ENCODE measurements at regions not wholly inside any gene's neighbourhood (a gene's known extent, or its start where the extent isn't known, plus 50 kb on each side); places are given as distances from the start of the nearest gene placed in this dataset.
"Not testable (repeated sequence)": the region's sequence is repeated elsewhere in the genome, so short reads cannot be mapped to it uniquely, and the experiment has no call there.

DNA sequence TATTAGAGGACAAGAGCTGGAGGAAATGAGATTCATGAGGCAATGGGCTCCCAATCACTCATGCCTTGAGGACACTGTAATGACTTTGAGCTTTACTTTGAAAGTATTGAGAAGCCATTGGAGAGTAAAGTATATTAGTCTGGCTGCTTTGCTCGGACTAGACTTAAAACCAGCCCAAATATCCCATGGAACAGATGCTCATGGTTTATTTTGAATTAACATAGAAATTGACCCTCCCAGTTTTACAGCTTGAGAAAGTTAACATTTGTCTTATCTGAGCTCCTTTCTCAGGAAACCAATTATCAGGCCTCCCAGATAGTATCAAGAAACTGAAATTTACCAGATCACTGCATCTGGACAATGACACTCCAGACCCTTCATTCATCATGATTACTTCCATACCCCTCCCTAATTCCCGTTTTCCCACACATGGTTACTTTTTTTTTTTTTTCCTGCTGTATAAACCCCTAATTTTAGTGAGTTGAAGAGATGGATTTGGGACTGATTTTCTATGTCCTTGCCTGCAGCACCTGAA lies 270.8 kb upstream of the SMIM30 start:
- DNase-seq (ENCODE audit: low spot score) = no peak

DNA sequence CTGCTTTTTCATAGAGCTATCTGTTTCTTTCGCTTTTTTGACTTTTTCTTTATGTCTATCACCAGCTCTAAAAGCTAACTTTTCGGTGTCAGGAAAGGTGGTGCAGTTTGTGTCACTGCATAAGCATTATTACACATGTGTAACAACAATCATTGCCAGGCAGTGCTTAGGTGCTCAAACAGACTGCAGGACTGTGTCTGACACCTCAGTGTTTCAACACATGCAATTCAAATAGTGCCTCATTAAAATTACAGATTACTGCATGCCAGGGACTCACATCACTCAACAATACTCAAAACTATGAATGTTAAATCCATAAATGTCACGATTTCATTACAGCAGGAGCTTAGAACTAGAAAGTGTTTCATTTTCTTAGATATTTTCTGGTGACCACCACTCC lies 265.3 kb upstream of the SMIM30 start:
- DNase-seq (ENCODE audit: low spot score) = no peak

DNA sequence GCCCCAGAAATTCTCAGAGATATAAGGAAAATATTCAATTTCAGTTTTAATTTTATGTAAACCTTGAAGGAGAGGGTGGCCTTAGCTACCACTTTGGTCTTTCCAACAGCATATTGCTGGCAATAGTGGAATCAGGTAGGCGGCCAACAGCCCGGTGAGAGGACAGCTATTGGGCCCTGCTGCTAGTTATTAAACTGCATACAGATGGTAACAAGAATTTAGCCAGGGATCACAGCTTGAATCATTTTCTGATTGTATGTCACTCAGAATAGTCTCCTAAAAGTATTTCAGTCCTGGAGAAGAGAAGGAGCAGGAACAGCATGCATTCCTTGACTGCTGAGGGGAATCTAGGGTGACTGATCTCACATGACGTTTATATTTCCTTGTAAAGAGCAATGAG lies 261.4 kb upstream of the SMIM30 start:
- DNase-seq (ENCODE audit: low spot score) = no peak

DNA sequence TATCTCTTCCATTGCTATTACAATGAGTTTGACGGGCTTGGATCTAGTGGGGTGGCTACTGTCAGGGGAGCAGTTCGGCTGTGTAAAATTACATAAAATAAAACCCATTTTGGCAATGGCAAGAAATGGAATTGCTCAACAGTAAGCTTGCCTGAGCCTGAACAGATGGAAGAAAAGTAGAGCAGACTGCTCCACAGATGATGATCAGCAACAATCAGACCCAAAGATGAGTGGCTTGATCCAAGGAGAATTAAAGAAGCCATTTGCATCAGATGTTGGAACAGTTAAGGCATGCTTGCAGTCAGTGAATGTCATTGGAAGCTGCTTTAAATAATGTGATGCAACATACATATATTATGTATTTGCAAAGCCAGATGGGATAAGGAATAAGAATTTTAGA lies 256.6 kb upstream of the SMIM30 start:
- no peak for DNase-seq (ENCODE audit: low spot score)

DNA sequence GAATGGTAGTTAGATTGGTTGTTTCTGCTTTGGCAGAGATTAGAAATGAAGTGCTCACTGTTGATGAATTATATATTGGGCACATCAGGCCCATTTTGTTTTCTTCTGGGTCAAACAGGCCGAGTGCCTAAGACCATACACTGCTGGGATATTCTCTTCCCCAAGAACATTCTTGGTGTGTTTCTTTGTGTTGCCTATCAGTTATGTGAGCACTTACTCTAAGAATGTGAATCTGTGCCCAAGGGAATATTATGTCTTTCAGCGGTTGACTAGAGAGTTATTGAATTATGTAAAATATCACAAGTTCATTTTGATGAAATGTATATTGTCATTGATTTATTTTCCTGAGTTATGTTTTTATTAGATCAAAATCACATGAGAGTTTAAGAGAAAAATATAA lies 255.5 kb upstream of the SMIM30 start:
- no peak for DNase-seq (ENCODE audit: low spot score)

DNA sequence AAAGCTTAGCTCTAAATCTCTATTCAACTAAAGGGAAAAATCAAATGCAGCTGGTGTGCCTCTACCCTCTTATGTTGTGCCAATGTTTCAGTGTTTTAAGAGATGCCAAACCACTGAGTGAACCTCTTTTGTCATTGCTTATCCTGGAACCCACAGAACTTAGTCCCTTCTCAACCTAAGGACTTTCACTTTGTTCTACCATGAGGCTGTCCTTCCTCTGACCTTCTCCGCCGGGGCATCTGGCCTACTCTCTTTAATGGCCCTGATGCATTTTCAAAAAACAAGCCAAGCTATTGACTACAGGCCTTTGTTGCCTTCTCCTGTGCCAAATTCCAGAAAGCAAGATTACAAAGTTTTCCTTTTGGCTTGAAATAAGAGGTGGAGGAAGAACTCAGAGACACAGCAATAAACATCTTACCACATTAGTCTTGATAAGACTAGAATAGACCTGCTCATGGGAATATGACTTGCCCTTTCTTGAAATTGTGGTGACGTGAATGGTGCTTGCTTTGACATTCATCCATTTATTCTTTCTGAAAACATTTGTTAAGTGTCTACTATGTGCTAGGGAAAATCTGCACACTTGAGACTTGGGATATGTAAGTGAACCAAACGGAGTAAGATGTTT lies 253.2 kb upstream of the SMIM30 start:
- DNase-seq (ENCODE audit: low spot score) = peak; percentile 12

DNA sequence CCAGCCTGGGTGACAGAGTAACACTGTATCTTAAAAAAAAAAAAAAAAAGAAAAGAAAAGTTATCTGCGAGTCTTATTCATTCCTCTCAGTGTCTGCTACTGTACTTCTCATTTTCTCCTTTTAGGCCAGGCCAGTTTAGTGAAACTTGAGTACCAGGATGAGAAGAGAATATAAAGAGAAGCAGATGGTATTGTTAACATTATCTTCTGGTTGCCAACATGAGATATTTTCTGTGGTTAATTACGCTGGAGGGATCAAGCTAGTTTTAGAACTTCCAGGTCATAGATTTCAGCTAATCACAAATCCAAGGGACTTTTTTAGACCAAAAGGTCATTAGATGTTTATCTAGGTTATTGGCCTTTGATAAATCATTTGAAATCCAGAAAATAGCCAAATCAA lies 252.6 kb upstream of the SMIM30 start:
- no peak for DNase-seq (ENCODE audit: low spot score)

DNA sequence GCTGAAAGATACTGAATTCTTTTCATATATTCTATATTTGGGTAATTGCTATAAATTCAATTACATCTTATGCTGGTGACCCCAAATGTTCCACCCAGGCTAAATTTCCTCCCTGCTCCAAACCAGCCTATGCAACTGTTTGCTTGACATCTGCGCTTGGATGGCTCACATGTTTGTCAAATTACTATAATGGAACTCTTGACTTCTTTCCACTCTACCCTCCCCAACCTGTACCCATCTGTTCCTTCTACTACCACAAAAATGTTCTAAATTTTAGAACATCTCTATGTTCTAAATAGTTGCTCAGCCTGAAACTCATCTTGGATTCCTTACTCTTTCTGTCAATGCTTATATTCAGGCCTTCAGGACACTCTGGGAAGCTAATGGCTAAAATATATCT lies 249.9 kb upstream of the SMIM30 start:
- DNase-seq (ENCODE audit: low spot score) = no peak

DNA sequence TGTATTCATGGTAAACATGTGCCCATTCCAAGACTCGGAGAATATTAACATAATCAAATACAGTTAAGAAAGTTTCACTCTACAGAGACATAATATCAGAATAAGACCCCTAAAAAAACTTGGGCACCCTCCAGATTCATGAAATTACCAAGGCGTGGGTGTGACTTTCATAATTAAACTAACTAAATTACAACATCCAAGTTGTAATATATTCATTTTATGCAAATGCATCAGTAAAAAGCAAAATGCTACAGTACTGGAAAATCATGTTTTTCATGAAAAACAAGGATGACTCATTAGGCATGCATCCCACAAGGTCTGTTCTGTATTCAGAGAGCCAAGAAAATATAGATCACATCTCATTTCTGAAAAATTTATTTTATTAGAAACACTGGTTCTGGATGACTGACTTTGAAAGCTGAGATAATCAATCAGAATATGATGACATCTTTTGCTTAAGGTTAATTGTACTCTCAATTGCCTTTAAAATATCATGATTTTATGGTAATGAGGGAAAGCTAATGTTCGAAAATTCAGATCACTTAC lies 248.8 kb upstream of the SMIM30 start:
- no peak for DNase-seq (ENCODE audit: low spot score)

DNA sequence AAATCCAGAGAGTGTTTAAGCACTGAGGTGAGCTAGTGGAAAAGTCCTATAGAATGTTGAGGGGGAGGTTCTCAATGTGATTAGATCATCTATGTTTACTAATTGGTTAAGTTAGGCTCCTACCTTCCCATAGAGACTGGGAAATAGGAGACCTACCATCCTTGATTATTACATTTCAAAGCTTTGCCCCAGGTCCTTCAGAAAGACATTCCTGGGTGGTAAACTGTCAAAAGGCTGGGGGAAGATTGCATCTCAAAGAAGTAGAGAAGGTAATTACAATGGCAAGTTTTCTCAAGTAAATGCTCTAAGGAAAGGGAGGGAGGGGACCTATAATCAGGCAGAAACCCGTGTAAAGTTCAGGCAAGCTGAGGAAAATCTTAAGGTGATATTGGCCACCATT lies 247.8 kb upstream of the SMIM30 start:
- no peak for DNase-seq (ENCODE audit: low spot score)

DNA sequence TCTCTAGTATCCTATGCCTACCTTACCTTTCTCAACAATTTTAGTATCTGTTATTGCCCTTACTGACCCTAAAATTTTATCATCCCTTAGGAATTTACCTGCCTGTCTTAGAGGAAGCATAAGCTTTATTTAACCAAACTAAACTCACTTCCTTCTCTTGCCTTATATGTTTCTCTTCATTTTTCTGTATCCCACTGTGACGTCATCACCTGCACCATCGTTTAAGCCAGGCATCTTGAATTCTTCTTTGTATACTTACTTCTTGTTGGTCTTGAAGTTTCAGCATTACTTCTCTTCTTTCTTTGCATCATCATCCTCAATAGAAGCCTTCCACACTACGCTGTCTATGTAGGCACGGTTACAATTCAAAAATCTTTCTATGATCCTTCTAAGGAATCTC lies 231.0 kb upstream of the SMIM30 start:
- no peak for DNase-seq (ENCODE audit: low spot score)

DNA sequence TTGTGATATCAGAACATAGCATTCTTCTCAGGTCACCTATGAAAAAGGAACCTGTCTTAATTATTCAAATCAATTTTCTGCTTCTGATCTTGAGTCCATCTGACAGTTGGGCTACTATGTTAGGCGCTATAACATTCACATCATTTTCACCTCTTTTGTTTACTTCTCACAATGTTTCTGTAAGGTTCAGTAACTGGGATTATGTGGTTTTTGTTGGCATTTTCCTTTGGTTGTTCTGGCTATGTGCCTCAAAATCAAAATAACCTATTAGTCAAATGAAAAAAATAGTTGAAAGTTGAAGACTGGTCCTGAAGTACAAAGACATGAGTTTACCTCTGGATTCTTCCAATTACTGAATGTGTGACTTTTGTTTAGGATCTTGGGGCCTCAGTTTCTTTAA lies 221.3 kb upstream of the SMIM30 start:
- DNase-seq (ENCODE audit: low spot score) = no peak

DNA sequence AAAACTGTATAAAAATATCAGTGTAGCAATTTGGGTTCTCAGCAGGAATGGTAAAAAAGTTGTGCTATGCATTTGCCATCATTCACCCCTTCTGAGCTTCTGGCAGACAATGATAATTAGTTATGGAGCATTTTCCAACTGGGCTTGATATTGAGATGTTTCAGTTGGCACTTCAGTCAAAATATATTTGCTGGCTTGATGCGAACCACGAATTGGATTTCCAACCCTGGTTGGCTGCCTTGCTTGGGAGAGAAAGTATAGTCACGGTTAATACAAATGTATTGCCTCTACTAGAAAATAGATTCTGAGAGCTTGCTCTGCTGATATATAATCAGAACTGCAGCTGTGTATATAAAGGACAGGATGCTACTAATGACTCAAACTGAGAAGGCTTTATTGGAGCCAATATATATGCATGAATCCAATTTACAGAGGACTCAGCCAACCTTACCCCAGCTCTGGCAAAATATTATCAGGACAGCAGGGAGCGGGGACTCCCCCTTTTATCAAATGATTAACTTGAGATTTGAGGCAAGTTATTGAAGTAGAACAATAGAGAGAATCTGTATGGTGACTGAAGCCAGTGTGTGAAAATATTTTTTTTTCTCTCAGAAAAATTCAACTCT lies 219.8 kb upstream of the SMIM30 start:
- no peak for DNase-seq (ENCODE audit: low spot score)

DNA sequence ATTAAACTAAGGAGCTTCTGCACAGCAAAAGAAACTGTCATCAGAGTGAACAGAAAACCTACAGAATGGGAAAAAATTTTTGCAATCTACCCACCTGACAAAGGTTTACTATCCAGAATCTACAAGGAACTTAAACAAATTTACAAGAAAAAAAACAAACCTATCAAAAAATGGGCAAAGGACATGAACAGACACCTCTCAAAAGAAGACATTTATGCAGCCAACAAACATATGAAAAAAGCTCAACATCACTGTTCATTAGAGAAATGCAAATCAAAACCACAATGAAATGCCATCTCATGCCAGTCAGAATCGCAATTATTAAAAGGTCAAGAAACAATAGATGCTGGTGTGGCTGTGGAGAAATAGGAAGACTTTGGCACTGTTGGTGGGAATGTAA lies 218.5 kb upstream of the SMIM30 start:
- not testable (repeated sequence) for DNase-seq (ENCODE audit: low spot score)

DNA sequence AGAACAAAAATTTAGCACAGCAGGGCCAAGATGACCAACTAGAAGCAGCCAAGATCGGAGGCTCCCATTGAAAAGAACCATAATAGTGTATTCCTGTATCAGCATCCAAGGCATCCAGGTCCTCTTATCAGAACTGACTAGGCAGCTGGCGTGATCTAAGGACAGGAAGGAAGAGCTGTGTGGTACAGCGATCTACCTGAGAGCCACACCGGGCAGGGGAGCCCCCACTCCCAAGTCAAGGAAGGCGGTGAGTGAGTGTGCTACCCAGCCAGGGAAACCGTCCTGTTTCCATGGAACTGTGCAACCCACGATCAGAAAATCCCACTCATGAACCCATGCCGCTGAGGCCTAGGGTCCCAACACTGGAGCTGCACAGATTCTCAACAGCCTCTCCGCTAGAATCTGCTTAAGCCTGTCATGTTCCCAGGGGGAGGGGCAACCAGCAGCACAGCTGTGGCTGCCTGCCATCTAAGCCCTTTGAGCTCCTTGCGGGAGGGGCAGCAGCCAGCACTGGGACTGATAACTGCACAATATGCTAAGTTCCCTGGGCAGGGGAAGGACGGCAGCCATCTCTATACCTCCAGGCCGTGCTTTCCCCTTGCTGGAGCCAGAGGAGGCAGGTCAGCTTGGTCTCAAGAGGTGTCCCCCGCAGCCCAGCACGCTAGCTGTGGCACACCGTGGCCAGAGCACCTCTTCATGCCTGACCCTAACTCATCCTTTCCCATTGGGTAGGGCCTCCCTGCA lies 213.0 kb upstream of the SMIM30 start:
- no peak for DNase-seq (ENCODE audit: low spot score)

DNA sequence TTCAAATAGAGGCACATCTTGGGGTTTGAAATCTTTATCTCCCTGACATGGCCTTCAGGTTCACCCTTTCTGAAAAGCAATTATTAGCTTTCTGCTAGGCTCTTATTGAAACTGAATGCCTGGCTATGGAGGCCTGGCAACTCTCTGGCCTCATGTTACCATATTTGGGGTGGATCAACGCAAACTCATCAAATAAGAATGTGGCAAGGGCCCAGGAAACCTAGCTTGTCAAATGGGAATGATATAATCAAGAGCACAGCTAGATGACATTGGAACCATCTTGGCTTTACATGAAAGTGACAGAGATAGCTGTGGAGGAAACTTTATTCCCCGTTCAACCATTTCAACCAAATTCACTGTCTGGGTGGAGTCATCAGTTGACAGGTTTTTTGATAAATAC lies 202.8 kb upstream of the SMIM30 start:
- DNase-seq (ENCODE audit: low spot score) = no peak

DNA sequence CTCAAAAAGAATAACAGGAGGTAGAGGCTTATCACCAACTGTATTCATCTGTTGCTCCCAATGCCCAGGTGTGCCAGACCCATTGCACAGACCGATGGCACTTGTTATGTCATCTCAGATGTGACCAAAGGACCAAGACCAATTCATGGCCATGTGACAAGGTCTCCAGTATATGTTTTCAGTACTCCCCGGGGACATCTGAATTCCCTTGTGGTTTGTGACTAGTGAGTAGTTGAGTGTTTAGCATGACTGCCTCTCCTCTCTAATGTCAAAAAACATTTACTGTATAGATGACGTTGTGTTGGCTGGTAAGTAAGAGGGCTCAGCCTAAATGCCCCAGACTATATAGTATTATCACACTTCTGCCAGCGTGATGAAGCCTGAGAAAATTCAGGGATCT lies 202.1 kb upstream of the SMIM30 start:
- DNase-seq (ENCODE audit: low spot score) = no peak

DNA sequence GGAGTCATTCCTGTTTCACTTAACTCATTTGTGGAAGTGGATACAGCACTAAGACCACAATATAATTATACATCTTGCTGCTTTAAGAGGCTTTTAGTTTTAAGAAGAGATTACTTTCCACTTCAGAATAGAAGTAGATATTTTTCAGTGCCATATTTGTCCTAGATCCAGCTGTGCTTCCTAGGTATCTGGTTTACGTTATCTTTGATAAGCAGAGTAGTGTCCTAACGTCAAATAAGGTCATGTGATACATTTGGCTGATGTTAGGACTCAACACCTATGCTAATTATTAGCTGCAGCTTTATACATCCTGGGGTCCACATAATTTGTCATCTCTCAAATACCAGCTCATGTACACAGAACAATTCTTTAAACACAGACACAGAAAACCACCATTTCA lies 196.2 kb upstream of the SMIM30 start:
- DNase-seq (ENCODE audit: low spot score) = no peak

DNA sequence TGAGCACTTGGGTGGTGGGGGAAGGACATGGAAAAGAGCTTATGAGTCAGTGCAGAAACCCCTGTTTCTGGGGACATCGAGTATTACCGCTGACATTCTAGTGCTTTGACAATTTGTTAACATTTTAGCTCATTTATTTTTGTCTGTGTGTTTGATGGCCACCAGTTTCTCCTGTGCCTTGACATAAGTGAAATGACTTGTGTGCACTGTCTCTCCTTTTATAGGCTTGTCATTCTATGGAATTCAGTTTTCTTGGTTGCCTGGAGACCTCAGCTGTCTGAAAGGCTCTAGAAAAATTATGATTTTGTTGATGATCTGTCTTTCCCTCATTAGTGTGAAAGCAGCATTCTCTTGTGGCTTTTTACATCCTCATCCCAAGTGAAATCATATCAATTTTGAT lies 190.0 kb upstream of the SMIM30 start:
- no peak for DNase-seq (ENCODE audit: low spot score)

DNA sequence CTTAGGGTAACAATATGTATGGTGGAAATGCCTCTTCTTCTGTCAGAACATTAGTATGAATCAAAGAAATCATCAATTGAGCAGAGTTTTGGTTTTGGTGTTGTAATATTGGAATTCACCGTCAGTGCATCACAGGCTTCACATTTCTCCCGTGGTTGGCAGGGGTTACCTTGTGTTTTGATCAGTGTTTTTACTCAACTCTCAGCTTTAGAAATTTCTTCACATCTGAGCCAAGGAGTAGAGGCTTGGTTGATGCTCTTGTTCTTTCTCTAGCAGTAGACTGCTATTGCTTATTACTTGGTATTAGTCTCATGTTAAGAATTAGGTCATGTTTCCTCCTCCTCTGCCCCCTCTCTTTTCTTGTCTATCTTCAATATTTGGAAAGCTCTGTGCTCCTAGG lies 188.8 kb upstream of the SMIM30 start:
- DNase-seq (ENCODE audit: low spot score) = no peak

DNA sequence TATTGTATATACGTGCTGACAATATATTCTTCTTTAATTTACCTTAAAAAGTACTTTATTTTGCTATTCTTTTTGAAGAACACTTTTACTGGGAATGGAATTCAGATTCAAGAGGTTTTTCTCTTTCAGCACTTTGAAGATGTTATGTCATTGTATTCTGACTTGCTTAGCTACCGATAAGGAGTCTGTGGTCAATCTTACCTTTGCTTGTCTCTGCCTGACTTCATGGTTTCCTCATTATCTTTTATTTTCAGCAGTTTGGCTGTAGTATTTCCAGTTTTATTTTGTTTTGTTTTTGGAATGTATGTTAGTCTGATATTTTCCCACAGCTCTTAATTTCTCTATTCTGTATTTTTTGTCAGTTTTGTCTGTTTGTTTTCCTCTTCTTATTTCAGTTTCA lies 187.9 kb upstream of the SMIM30 start:
- DNase-seq (ENCODE audit: low spot score) = no peak

DNA sequence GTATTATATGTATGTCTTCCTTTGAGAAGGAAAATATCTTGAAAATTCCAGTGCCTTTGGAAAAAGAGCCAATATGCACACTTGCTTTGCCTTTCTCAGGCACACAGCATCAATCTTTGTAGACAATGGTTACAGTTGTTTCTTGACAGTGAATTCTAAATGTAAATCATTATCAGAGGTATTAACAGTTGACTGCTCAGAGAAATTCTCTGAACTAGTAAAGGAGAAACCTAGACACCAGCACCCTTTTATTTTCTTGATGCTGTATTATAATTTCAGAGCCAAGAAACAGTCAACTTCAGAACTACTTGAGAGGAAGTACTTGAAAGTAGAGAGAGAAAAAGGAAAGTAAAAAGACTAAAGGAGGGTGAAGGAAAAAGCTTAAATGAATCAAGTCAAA lies 185.8 kb upstream of the SMIM30 start:
- no peak for DNase-seq (ENCODE audit: low spot score)

DNA sequence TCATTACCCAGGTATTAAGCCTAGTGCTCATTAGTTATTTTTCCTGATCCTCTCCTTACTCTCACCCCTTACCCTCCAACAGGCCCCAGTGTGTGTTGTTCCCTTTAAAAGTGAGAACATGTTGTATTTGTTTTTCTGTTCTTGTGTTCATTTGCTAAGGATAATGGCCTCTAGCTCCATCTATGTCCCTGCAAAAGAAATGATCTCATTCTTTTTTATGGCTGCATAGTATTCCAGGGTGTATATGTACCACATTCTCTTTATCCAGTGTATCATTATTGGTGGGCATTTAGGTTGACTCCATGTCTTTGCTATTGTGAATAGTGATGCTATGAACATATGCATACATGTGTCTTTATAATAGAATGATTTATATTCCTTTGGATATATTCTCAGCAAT lies 185.0 kb upstream of the SMIM30 start:
- DNase-seq (ENCODE audit: low spot score) = not testable (repeated sequence)

Data from putamen (tissue), 1 donor.